Neural crest cell (in vitro differentiated cells): ENCODE measurements at regions not wholly inside any gene's neighbourhood (a gene's known extent, or its start where the extent isn't known, plus 50 kb on each side); places are given as distances from the start of the nearest gene placed in this dataset.

Experiments
- DNase-seq: peaks from one replicate; pipeline ENCODE4 v3.0.0; 2021; ENCODE audit warnings: low read depth, mixed read lengths, low spot score
- H3K27ac Mint-ChIP-seq: one replicate; pipeline ENCODE4 v1.8.0; 2021; ENCODE audit warnings: mild to moderate bottlenecking, mixed read lengths; ENCODE audit not compliant: unreplicated experiment
- H3K27me3 Mint-ChIP-seq: 2 replicates; pipeline ENCODE4 v1.8.0; 2021; ENCODE audit warnings: low read depth, mild to moderate bottlenecking, mixed read lengths
- H3K36me3 Mint-ChIP-seq: 2 replicates; pipeline ENCODE4 v1.8.0; 2021; ENCODE audit warnings: low read depth, mild to moderate bottlenecking, mixed read lengths
- H3K4me1 Mint-ChIP-seq: 2 replicates; pipeline ENCODE4 v1.8.0; 2021; ENCODE audit warnings: mixed read lengths
- H3K4me3 Mint-ChIP-seq: one replicate; pipeline ENCODE4 v1.8.0; 2021; ENCODE audit warnings: mild to moderate bottlenecking, mixed read lengths
- H3K9me3 Mint-ChIP-seq: 2 replicates; pipeline ENCODE4 v1.8.0; 2021; ENCODE audit warnings: mixed read lengths
- CTCF ChIP-seq: fragments of 200-600 bp; sonication (generic); conservative IDR thresholded peaks from 2 replicates; pipeline ENCODE4 v1.5.0; 2021; ENCODE audit warnings: antibody characterized with exemption, mild to moderate bottlenecking

GRCh38 chr2:41764919-41765318 lies 282.9 kb upstream of the PKDCC start:
- TF ChIP-seq CTCF, result no peak
- DNase-seq, result no peak
- H3K9me3 Mint-ChIP-seq, result no peaks in the 10 kb centered on the region
- H3K4me1 Mint-ChIP-seq, result no peaks in the 10 kb centered on the region
- H3K36me3 Mint-ChIP-seq, result no peaks in the 10 kb centered on the region
- no peak overlapping the region for H3K27ac Mint-ChIP-seq
- peaks cover 7% of the 10 kb centered on the region for H3K27me3 Mint-ChIP-seq
- H3K4me3 Mint-ChIP-seq, result no peak overlapping the region

- Mint-ChIP-seq H3K36me3 (no peaks in the 10 kb centered on the region), H3K27me3 (peaks cover 12% of the 10 kb centered on the region), H3K4me3 (no peak overlapping the region), H3K9me3 (no peaks in the 10 kb centered on the region), H3K4me1 (no peaks in the 10 kb centered on the region), H3K27ac (no peak overlapping the region)
- DNase-seq, result no peak
- TF ChIP-seq CTCF, result no peak
Observed at GRCh38 chr2:41768310-41768709, 279.5 kb upstream of the PKDCC start.

- Mint-ChIP-seq H3K27me3 (peaks cover 12% of the 10 kb centered on the region), H3K9me3 (peaks cover 6% of the 10 kb centered on the region), H3K4me3 (no peak overlapping the region), H3K27ac (no peak overlapping the region), H3K4me1 (no peaks in the 10 kb centered on the region), H3K36me3 (no peaks in the 10 kb centered on the region)
- no peak for DNase-seq
- TF ChIP-seq CTCF, result no peak
Observed at GRCh38 chr2:41771710-41772109, 276.1 kb upstream of the PKDCC start.

GRCh38 chr2:41772697-41773096 lies 275.1 kb upstream of the PKDCC start:
- no peak for DNase-seq
- Mint-ChIP-seq H3K36me3 (no peaks in the 10 kb centered on the region), H3K4me1 (no peaks in the 10 kb centered on the region), H3K4me3 (no peak overlapping the region), H3K27ac (no peak overlapping the region), H3K9me3 (peaks cover 6% of the 10 kb centered on the region), H3K27me3 (peaks cover 12% of the 10 kb centered on the region)
- no peak for TF ChIP-seq CTCF

- no peak for DNase-seq
- no peak for TF ChIP-seq CTCF
- H3K4me3 Mint-ChIP-seq, result no peak overlapping the region
- H3K27ac Mint-ChIP-seq, result no peak overlapping the region
- peaks cover 12% of the 10 kb centered on the region for H3K27me3 Mint-ChIP-seq
- H3K4me1 Mint-ChIP-seq, result no peaks in the 10 kb centered on the region
- peaks cover 6% of the 10 kb centered on the region for H3K9me3 Mint-ChIP-seq
- H3K36me3 Mint-ChIP-seq, result no peaks in the 10 kb centered on the region
Observed at GRCh38 chr2:41774011-41774605, 273.7 kb upstream of the PKDCC start.
